Putamen (tissue), 1 donor: ENCODE measurements at regions not wholly inside any gene's neighbourhood (a gene's known extent, or its start where the extent isn't known, plus 50 kb on each side); places are given as distances from the start of the nearest gene placed in this dataset.
"Not testable (repeated sequence)": the region's sequence is repeated elsewhere in the genome, so short reads cannot be mapped to it uniquely, and the experiment has no call there.

Experiments used
- DNase-seq: peaks from one replicate; pipeline ENCODE4 v3.0.0-alpha.2; 2016; ENCODE audit warnings: low spot score

- no peak for DNase-seq
These were observed 290.5 kb upstream of the RASA1 start for GRCh38 chr5:86977190-86977589.

- no peak for DNase-seq
These were observed 289.9 kb upstream of the RASA1 start for GRCh38 chr5:86977808-86978207.

- DNase-seq: no peak
These were observed 287.8 kb upstream of the RASA1 start for GRCh38 chr5:86979811-86980411.

- no peak for DNase-seq
These were observed 285.8 kb upstream of the RASA1 start for GRCh38 chr5:86981898-86982297.

GRCh38 chr5:86983208-86983607 is 284.5 kb upstream of the RASA1 start:
- no peak for DNase-seq

GRCh38 chr5:86986837-86987236 is 280.8 kb upstream of the RASA1 start:
- DNase-seq: no peak

GRCh38 chr5:86997516-86997915 is 270.2 kb upstream of the RASA1 start:
- no peak for DNase-seq

GRCh38 chr5:86999951-87000350 is 267.7 kb upstream of the RASA1 start:
- no peak for DNase-seq

- no peak for DNase-seq
These were observed 265.2 kb upstream of the RASA1 start for GRCh38 chr5:87002485-87002884.

- no peak for DNase-seq
These were observed 263.6 kb upstream of the RASA1 start for GRCh38 chr5:87004101-87004500.

GRCh38 chr5:87007737-87008136 is 259.9 kb upstream of the RASA1 start:
- no peak for DNase-seq

- DNase-seq: no peak
These were observed 258.7 kb upstream of the RASA1 start for GRCh38 chr5:87008751-87009560.

GRCh38 chr5:87010736-87011135 is 256.9 kb upstream of the RASA1 start:
- DNase-seq: no peak

GRCh38 chr5:87015901-87016300 is 251.8 kb upstream of the RASA1 start:
- no peak for DNase-seq

GRCh38 chr5:87020099-87020934 is 247.4 kb upstream of the RASA1 start:
- peak; percentile 44 for DNase-seq

GRCh38 chr5:87022415-87022814 is 245.3 kb upstream of the RASA1 start:
- DNase-seq: no peak

- DNase-seq: no peak
These were observed 240.1 kb upstream of the RASA1 start for GRCh38 chr5:87027570-87027969.

- DNase-seq: no peak
These were observed 237.7 kb upstream of the RASA1 start for GRCh38 chr5:87029951-87030350.

GRCh38 chr5:87030699-87031098 is 237.0 kb upstream of the RASA1 start:
- no peak for DNase-seq

GRCh38 chr5:87034557-87034956 is 233.1 kb upstream of the RASA1 start:
- DNase-seq: no peak

- DNase-seq: no peak
These were observed 225.1 kb upstream of the RASA1 start for GRCh38 chr5:87042554-87042953.

- DNase-seq: no peak
These were observed 219.5 kb upstream of the RASA1 start for GRCh38 chr5:87048156-87048555.

- not testable (repeated sequence) for DNase-seq
These were observed 218.7 kb upstream of the RASA1 start for GRCh38 chr5:87049012-87049411.
